ENCODE measurements at regions not wholly inside any gene's neighbourhood (a gene's known extent, or its start where the extent isn't known, plus 50 kb on each side); places are given as distances from the start of the nearest gene placed in this dataset.
"Not testable (repeated sequence)": the region's sequence is repeated elsewhere in the genome, so short reads cannot be mapped to it uniquely, and the experiment has no call there.

DNA sequence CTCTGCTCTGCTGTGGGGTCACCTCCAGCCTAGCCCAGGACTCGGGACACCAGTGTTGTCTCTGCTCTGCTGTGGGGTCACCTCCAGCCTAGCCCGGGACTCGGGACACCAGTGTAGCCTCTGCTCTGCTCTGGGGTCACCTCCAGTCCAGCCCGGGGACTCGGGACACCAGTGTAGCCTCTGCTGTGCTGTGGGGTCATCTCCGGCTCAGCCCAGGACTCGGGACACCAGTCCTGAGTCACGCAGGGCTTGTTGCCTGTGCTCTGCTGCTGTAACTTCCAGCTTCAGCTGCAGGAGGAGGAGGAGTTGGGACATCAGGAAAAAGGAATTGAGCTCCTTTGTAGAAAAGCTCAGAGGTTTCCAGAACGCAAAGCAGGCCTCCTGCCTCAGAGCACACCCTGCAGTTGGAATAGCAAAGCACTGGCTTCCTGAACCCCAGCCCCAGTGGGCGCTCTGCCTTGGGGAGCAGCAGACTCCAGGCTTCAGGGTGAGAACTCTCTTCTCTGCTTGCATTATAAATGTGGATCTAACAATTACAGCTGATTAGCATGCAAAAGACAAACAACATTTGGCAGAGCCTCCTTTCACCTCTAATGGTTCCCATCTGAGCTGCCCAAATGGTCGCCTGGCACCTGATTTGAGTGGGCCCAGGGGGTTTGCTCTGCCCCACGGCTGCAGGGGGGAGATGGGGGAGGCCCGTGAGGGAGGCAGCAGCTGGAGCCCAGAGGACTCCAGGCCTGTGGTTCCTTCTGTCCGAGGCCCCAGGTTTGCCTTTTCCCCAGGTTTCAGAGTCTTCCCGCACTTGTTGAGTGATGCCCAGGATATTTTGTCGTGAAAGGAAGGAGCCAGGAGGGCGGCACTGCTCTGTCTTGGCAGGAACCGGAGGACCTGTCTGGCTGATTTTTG is 323.7 kb downstream of the ADGRD1 start:
- DNase-seq, result not testable (repeated sequence)

DNA sequence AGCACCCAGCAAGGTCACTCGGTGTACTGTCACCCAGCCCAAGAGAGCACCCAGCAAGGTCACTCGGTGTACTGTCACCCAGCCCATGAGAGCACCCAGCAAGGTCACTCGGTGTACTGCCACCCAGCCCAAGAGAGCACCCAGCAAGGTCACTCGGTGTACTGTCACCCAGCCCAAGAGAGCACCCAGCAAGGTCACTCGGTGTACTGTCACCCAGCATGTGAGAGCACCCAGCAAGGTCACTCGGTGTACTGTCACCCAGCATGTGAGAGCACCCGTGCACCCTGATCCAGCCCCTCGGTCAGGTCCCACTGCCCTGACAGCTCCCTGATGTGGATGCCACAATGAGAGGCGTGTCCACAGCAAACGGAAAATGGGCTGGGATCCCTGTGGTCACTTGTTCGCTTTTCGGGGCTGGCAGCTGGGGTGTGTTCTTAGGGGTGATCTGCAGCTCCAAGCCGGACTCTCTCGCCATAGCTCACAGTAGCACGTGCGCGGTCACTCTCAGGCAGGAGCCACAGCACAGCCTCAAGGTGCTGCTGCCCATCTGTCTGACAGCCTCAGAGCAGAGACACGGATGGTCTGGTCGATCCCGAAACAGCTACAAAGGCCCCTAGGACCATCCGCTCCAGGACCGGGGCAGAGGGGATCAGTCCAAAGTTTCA is 324.9 kb downstream of the ADGRD1 start:
- DNase-seq, result not testable (repeated sequence)

DNA sequence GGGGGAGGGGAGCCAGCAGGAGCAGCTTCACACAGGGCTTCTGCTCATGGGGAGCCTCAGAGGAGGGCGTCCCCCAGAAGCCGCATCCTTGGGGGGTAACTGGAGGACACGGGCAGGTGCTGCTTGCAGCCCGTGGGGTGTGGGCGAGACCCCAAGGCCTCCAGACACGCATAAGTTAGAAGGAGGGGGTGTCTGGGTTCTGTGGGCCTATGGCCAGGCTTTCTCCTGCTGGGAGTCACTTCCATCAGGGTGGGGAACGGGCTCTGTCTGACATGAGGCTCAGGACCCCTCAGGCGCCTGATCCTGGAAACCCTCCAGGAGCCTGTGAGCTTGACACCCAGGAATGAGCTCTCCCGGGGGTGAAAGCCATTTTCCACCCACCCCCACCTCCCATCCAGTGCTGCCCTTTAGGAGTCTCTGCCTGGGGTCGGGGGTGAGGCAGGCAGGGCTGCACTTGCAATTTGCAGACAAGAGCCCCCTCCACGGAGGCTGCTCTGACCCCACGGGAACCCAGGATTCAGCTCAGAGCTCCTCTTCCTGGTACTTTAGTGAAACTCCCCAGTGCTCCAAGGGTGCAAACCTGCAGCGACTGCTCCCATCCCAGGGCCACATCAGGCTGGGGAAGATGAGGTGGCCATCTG is 325.7 kb downstream of the ADGRD1 start:
- DNase-seq, result no peak

DNA sequence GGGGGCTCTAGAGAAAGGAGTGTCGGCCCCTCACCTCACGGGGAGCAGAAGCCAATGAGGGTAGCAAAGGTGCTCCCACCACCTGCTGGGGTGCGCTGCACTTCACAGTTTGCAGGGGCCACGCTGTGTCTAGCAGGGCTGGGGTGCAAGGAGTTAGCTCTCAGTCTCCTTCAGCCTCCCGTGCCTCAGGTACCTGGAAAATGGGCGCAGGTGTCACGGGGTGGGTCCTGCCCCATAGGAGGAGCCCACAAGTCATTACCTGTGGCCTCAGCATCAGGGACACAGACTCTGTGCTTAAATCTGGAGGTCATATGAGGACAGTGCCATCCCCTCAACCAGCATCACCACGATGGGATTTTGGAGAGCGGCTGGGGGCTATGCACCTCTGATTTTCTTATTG is 326.7 kb downstream of the ADGRD1 start:
- no peak for DNase-seq

DNA sequence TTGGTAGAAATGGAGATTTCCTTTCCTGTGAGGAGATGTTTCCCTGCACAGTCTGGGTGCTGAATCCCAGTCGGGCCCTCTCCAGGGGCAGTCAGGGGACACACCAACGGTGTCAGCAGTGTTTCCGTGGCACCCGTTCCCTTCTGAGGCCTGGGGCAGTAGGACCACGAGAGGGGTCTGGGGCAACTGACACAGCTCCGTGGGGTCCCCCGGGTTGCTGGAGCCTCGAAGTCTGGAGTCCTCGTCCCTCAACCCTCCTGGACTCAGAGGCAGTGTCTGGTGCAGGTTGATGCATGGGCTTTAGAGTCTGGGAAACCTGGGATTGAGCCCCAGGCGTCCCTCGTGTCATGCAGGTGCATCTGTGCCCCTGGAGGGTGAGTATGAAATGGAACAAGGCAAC is 327.3 kb downstream of the ADGRD1 start:
- DNase-seq, result no peak

DNA sequence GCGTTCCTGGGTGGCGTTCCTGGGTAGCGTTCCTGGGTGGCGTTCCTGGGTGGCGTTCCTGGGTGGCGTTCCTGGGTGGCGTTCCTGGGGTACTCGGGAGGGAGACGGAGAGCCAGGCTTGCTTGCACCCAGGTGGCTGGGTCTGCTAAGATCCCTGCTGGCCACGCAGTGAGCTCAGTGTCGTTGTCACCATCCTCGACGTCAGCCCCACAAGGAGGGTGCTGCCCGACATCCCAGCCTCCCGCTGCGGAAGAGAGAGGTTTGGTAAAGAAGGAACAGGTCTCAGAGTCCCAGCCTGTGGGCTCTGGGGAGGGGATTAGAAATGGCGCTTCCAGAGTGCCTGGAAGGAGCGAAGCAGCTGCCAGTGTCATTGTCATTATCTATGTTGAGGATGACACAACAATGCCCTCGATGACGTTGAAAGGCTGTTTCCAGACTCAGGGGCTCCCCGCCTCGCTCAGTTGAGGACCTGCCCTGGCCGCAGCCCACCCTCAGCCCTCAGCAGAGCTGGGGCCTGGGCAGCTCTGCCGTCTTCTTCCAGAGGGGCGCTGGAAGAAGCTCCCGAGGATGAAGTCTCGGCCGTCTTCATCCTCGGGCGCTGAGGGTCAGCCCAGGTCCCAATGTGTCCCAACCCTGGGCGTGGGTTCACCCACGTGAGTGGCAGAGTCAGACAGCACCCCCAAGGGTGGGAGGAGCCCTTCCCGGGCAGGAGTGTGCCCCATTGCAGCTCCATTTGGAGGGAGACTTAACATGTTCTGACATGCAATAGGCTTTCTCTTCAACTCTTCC is 328.8 kb downstream of the ADGRD1 start:
- no peak for DNase-seq

DNA sequence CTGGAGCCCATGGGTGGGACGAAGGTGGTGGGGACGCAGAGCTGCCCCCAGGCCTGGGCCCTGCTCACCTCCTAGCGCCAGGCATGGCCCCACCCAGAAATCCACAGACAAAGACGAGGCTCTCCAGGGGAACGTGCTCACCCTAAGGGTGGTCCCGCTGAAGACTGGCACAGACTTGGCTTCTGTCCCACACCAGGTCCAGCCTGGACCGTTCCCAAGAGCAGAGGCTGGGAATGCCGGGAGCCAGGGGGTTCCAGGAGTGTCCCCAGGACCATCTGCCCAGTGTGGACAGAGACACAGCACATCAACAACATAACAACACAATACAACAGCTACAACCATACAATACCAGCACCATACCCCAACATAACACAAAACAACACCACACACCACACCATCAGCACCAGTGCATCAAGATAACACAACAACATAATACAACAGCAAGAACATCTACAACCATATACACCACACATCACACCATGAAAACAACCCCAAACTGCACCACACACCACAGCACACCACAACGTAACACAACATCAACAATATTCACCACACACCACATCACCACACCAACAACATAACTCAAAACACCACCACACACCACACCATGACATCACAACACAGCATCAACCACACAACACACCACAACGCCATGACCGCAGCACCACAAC is 329.6 kb downstream of the ADGRD1 start:
- no peak for DNase-seq

DNA sequence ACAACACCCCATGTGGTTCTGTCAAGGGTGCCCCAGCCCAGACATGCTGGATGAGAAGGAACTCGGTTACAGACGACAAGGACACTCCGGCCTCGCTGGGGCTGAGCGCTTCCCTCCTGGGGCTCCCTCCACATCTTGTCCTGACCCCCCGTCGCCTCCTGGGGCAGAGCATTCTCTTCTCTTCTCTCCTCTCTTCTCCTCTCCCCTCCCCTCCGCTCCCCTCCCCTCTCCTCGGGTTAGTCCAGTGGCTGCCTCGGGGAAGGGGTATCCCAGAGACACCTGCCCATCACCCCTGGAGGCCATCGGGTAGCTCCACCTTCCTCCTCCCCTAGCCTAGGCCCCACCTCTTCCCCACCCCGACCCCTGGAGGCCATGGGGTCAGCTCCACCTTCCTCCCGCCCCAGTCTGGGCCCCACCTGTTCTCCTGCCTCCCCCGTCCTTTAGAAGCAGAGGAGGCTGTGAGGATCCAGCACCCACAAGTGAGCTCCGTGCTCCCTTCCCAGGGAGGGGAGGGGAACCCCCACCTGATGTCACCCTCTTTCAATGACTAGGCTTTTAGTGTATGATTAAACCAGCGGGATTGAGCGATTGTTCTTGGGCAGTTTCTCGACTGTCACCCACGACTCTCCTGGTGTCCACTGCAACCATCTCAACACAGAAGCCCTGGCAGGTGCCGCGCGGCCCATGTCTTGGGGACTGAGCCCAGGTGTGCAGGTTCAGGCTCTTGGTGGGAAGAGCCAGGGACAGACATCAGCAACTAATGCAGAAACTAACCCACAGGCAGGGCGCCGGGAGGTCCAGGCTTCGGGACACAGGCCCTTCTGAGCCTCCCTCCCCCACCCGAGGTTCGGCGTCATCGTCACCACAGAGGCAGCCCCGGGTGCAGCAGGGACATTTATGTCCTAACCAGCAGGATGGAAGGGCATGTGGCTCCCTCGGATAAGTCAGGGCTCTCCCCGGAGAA is 330.4 kb downstream of the ADGRD1 start:
- DNase-seq, result not testable (repeated sequence)

DNA sequence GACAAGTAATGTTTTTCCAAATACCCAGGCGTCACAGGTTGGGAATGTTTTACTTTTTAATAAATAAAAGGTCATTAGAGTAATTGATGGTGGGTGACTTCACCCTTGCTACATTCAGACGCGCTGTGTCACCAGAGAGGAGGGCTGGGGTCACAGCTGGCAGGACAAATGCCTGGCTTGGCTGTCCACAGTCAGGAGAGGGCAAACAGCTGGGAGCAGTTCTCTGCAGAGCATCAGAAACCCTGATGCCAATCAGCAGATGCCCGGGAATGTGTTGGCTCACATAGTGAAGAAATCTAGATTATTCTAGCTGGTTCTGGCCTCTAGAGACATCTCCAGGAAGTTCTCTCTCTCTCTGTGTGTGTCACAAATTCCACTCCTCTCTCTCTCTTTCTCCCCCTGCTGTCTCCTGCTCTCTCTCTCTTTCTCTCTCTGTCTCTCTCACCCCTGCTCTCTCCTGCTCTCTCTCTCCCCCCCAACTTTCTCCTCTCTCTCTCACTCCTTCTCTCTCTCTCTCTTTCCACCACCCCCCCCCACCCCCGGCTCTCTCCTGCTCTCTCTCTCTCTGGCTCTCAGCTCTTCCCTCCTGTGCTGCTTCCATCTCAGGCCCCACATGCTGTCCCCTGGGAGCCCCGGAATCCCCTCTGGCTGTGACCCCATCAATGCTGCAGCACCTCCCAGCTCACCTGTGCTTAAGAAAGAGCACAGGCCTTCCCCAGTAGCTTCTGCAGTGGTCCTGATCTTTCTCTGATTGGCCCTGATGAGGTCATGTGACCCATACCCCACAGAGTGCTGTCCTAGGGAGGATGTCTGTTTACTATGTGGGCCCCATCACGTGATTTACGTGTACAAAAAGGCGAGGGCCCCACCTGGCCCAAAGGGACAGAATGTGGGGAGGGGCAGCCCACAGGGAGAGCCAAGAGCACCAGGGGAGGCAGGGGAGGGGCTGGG is 331.5 kb downstream of the ADGRD1 start:
- not testable (repeated sequence) for DNase-seq

DNA sequence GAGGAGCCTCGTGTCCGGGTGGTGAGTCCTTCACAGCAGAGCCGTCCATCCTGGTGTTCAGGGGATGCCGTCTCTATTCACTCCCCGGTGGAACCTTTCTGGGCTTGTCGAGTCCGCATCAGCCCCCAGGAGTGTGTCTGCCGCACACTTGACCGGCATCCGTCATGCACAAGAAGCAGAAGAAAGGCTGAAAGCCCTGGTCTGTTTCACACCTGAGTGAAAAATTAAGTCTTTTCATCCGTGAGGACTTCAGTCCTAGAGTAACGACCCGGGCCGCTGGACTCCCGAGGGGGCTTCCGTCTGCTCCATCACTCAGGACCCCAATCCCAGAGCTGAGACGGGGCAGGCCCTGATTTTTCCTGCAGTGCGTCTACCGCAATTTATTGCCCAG is 332.2 kb downstream of the ADGRD1 start:
- DNase-seq, result not testable (repeated sequence)

DNA sequence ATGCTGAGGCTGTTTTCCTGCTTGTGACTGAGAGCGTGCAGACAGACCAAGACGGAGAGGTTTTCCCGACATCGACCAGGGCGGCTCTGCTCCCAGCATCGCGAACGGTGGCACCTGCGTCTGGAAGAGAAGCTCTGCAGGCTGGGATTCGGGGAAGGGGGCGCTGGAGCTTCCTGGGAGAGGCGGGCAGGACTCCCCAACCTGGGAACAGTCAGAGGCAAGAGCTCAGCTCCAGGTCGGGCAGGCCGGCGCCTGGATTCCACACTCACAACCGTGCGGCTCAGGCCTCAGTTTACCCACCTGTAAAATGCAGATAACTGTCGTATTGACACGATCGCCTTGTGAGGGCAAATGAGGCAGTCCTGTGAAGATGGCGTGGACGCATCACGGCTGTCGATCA is 332.6 kb downstream of the ADGRD1 start:
- DNase-seq, result not testable (repeated sequence)

DNA sequence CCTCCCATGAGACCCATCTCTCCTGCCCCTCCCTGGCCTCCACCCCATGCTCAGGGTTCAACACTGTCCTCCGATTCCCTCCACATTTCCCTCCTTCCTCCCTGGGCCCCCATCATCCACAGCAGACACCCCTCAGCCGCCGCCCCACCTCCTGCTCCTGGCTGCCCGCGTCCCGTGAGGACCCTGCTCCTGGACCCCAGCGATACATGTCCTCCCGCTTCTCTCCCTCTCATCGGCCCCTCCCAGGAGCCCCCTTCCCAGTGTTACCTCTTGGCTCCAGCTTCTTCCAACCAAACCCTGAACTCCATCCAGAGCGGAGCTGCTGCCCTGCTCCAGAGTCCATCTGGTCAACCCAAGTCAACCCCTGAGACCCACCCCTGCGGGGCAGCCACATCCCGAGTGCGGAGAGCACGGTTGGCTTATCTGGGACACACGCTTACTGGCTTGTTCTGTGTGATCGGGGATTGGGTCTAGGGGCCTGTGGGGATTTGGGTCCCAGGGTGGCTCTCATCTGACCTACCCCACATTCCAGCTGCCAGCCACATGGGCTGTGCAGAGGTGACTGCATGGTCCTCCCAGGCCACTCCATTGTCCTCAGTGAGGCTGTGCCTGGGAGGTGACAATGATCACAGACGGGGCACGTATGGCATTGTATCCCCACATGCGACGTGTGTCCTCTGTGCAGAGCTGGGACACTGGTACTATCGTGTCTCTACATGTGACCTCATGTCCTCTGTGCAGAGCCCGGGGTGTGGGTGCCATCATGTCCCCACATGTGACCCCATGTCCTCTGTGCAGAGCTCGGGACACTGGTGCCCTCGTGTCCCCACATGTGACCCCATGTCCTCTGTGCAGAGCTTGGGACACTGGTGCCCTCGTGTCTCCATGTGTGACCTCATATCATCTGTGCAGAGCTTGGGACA is 333.6 kb downstream of the ADGRD1 start:
- no peak for DNase-seq

DNA sequence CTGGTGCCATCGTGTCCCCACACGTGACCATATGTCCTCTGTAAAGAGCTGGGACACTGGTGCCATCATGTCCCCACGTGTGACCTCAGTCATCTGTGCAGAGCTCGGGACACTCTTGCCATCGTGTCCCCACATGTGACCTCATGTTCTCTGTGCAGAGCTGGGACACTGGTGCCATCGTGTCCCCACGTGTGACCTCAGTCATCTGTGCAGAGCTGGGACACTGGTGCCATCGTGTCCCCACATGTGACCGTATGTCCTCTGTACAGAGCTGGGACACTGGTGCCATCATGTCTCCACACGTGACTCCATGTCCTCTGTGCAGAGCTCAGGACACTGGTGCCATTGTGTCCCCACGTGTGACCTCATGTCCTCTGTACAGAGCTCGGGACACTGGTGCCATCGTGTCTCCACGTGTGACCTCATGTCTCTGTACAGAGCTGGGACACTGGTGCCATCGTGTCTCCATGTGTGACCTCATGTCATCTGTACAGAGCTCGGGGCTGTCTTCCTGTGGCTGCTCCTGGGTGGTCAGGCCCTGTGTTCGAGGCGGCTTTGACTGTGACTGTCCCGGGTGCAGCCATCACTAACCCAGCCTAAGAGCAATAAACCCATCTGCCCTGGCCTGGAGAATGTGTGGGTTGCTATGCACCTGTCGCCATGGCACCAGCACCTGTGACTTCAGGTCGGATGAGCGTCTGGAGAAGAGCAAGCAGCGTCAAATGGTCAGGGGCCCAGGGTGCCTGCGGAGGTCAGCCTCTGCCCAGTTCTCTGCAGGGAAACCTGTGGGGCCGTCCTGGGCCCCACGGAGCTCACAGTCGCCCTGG is 334.4 kb downstream of the ADGRD1 start:
- no peak for DNase-seq

DNA sequence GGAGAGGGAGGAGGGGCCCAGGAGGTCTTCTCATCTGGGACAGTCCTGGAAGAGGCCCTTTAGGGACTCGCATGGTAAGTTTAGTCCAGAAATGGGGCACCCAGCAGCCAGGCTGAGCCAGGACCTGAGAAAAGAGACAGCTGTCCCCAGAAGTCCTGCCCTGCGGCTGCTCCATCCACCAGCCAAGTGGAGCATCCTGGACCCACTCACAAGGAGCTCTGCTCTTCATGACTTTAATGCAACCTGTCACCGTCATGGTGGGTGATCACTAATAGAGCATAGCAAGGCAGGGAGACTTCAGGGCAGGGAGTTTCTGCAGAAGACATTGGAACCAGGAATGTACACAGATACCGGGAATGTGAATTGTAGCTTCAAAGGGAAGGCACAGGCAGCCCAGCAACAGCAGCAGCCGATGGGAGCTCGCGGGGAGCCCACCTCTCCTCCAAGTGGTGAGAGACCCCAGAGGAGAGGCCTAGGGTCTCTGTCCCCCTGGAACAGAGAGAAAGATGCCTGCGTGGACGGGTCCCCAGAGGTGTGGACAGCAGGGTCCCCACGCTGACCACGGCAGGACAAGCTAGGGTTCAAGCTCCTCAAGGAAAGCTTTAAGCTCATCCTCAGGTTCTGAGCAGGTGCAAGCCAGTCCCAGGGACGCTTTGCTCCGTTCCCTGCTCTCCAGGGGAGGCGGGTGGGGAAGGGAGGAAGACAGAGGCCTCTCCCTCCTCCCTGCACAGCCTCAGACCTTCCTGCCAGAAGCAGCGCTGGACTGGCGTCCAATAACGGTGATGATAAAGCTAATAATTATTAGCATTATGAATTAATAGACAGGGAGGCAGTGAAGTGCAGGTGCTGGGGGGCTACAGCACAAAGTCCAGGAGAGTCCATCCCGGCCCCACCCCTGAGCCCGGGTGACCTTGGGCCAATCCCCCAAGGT is 335.3 kb downstream of the ADGRD1 start:
- DNase-seq, result not testable (repeated sequence)

DNA sequence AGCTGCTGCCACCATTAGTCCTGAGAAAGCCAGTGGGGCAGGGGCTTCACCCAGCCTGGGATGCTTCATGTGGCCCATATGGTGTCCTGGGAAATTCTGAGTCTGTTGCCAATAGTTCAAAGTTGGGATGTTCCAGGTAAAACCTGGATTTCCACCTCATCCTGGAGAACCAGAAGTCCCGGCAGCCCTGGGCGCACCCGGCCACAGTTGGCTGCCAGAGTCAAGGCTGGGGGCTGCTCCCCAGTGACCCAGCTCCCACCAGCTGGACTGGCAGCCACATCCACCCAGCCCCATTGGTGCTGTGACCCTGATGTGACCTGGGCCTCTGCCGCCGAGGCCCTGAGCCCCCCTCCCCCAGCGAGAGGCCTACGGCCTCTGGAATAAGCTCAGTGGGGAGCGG is 336.1 kb downstream of the ADGRD1 start:
- not testable (repeated sequence) for DNase-seq

DNA sequence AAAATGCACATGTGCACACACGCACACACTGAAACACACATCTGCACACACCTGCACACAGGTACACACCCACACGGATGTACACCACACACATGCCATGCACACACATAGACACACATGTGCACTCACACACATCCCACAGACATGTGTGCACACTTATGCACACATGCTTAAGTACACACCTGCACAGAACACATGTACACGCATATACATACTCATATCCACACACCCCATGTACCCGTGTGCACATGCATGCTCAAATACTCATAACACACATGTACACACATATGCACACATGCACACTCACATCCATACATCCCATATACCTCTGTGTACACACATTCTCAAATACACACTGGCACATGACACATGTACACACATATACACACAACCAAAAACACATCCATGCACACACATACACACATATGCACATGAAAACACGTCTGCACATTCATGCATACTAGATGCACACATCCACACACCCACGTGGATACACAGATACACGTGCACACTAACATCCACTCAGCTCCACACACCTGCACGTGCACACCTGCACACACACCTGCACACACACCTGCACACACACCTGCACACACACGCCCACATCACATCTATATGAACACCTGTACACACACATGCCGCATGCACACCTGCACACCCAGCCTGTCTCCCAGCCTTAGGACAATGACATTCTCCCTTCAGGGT is 336.7 kb downstream of the ADGRD1 start:
- DNase-seq, result no peak
